COR-L47 (cell line): ENCODE measurements at regions not wholly inside any gene's neighbourhood (a gene's known extent, or its start where the extent isn't known, plus 50 kb on each side); places are given as distances from the start of the nearest gene placed in this dataset.

Experiments used
- DNase-seq: peaks from one replicate; lab custom pipeline; 2025; lab: John Stamatoyannopoulos, UW

DNA sequence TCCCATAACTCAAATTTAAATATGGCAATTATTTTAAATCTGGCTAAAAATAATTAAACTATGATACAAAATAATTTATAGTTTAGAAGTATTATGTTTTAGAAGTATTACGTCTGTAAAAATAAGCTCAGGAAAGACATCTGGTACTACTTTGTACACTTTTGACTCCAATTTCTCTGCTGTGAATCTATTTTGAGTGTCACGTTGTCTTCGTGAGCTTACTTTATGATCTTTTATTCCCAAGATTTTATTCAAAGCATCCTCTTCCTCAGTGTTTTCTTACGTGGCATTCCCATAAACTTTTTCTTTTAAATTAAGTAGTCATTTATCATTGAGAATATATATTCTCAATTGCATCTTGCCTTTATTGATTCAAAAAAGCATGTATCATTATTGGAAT lies 223.3 kb upstream of the KCNJ16 start:
- DNase-seq, result no peak

DNA sequence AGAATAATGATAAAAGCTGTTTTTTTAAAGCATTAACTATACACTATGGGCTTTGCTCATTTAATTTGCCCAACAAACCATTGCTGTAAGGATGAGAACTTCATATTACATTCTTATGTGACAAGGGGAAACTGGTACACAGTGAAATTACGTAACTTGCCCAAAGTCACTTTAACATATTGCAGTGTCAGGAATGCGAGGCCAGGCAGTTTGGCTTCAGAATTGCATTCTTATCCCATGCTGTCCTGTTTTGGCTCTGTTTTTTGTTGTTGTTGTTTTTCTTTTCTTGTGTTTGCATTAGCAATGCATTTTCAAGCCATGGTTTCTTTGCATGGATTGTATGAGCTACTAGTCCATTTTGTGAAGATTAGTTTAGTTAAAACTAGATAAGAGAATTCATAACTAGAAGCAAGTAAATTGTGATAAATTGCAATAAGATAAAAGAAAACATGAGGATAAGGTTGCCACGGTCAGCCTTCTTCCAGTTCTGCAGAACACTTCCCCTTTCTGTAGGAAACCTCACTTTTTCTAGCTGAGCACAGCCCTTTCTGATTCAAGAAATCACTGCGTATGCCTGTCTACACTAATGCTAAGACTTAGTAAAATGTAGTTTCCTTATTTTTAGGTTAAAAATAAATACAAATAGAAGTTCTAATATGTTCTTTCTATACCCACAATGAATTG lies 221.3 kb upstream of the KCNJ16 start:
- no peak for DNase-seq

DNA sequence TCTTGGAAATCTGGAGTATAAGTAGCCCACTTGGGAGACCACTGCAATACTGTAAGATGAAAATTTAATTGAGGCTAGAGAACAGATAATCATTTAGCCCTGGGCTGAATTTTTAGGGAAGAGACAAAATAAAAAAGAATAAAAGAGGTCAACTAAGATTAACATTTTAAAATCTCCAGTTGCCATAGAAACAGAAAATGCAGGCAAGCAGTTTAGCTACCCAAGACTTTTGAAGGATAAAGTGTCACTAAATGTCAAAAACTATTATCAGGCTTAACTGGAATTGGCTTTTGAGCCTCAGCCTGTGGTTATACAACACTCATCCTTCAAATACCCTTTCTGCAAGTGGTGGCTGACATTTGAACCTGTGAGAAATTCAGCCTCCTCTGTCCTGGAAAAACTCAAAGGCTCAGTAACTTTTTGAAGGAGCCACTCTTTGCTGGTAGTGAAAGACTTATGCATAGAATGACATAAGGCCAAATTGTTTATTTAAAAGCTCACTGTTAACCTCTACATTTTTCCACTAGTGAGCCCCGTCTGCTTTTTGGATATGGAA lies 220.7 kb upstream of the KCNJ16 start:
- no peak for DNase-seq

DNA sequence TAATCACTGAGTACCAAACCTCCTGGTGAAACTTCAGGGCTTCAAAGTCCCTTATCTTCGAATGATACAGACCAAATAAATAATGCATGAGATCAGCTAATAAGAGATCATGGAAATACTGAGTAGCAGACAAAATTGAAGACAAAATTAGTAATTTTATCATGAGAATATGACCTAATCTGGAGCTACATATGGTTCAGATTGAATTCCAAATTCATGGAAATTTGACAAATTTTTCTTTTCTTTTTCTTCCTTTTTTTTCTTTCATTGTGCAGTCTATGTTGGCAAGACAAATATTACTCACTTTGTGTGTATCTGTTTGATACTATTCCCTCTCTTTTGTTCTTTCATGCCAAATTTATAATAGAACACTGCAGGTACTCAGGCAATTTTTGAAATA lies 218.1 kb upstream of the KCNJ16 start:
- DNase-seq, result no peak

DNA sequence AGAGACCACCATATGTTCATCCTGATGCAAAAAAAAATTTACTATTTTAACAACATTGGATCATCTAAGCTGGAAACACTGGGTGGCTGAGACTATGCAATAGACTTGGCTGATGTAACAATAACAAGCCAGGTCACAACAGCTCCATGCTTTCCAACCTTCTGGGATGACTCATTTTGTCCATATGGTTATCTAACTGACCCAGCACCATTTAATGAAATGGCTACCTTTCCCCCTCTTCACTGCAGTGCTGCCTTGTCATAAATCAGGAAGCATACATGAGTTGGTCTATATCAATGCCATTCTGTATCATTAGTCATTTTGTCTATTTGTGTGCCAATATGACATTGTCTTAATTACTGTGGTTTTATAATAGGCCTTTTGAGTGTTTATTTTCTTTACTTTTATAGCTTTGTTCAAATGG lies 217.6 kb upstream of the KCNJ16 start:
- no peak for DNase-seq

DNA sequence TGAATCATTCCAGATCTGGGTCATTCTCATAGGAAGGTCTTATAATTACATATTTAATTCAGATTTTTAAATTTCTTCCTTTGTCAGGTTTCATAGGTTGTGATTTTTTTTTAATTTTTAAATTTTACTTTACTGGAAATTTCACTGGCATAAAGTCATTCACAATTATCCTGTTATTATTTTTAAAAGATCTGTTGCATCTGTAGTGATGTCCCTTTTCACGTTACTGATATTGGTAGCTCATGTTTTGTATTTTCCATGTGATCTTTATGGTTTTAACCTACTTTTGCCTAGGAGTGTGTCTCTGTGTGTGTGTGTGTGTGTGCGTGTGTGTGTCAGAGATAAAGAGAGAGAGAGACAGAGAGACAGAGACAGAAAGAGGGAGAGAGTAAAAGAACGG lies 216.6 kb upstream of the KCNJ16 start:
- DNase-seq, result no peak

DNA sequence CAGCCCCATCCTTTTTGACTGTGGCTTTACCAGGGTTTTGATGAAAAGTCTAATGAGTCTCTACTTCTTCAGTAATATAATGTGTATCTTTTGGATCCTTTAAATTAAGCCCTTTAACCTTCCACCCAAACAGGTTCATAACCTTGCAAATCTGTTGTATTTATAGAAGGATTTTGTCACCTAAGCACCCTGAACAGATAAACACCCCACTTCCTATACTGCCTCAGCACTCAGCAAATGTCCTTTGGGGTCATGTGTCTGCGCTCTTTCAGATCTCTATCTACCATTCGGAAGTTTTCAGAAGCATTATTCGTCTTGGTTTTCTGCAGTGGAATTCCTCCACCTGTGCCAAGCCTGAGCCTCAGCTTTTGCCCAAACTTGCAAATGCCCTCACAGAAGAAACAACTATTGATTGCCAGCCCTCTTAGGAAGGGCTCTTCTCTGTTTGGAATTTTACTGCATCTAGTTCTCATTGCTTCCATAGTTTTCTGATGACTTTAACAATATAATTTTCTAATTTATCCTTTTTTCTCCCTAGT lies 214.8 kb upstream of the KCNJ16 start:
- no peak for DNase-seq

DNA sequence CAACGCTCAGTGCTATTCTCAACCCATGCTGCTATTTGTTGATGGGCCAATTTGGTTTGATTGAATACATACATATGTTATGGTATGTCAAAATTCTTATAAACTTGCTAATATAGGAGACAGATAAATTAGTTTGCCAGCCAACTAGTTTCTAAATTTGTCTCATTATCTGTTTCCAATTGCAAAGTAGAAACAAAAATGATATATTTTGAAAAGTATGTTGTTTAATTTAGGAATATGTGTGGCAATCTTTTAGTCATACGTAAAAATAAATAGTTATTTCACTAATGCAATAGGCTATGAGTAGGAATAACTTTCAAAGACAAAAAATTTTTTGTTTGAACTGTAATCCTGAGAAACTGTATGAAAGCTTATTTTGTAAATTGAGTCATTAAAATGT lies 210.6 kb upstream of the KCNJ16 start:
- DNase-seq, result no peak

DNA sequence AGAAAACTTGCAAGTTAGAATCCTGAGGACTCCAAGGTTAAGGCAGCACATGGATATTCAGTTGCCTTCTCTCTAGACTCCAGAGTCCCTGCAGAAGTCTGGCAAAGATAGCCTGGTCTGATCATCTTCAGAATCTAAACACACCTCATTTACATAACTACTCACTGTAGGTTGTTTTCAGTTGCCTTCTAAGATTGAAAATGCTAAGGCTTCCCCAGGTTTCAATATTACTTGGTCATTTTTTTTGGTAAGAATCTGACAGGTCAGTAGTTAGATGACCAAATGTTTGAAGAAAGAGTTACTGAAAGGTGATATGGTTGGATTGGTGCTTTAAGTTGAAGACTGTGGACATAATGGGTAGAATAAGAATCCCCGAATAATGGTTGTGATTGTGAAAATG lies 205.4 kb upstream of the KCNJ16 start:
- DNase-seq, result no peak

DNA sequence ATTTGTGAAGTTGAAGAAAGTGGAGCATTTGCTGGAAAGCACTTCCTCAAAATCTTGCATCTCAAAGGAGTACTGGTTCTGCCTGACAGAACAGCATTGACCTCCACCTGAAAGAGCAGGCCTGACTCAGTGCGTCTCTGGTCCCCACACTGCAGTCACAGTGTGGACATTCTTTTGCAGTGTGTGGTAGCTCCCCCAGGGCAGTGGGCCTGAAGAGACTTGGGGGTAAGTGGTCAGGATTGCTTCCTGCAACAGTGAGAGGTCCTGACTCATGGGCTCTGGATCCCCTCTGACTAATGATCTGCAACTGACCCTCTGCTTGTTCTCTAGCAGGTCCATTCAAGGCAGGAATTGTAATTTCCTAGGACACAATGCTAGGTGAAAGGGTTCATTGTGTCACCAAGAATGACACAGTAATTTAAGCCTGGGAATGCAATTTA lies 204.9 kb upstream of the KCNJ16 start:
- DNase-seq, result no peak

DNA sequence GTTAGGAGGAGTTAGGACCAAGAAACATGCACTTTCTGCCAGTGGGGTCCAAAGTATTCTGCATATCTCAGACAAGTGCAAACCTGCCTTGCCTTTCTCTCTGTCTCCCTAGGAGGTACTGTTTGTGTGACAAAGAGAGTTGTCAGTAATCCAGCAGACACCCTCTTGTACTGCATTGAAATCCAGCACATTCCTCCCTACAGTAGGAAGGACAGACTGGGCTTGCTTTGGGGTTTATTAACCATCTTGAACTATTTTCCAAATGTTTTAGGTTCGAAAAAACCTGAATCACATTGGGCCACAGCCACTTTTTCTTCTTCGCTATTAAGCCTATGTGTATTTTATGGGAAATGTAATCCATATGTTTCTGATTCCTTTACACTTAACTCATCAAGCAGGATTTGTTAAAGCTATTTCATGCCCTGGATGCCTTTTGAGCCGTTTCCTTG lies 204.2 kb upstream of the KCNJ16 start:
- DNase-seq, result no peak

DNA sequence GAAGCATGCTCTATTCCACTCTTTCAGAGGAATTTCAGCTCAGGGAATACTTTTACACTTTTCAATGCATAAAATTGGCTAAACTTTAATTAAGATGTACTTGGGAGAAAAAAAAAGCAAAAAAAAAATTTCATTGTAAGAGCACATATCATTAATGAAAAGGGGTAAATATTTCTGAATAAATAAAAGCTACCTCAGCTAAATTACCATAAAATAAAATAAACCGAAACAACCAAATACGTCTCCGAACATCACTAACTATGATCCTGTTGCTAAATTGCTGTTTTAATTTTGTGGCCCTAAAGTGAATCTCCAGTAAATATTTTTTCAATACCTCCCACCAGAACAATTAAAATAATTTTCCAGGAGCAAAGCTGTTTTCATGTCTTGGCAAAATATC lies 203.7 kb upstream of the KCNJ16 start:
- DNase-seq, result no peak

DNA sequence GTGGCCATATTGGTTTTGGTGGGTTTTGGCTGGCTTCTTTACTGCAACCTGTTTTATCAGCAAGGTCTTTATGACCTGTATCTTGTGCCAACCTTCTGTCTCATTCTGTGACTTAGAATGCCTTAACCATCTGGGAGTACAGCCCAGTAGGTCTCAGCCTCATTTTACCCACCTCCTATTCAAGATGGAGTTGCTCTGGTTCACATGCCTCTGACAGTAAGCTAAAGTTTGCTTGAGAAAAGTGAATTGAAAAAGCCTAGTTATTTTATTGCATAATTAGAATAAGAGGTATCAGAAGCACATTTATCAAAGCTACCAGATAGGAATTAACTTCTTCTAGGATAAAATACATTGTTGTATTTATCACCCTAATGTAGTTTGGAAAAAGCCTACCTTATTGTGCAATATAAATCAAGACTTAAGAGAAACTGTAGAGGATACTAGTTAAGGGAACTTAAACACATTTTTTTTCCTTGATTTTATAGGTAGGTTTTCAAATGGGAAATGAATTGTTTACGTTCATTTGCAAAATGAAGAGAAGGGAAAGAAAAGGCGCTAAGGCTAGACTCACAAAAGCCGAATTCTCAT lies 202.3 kb upstream of the KCNJ16 start:
- no peak for DNase-seq

DNA sequence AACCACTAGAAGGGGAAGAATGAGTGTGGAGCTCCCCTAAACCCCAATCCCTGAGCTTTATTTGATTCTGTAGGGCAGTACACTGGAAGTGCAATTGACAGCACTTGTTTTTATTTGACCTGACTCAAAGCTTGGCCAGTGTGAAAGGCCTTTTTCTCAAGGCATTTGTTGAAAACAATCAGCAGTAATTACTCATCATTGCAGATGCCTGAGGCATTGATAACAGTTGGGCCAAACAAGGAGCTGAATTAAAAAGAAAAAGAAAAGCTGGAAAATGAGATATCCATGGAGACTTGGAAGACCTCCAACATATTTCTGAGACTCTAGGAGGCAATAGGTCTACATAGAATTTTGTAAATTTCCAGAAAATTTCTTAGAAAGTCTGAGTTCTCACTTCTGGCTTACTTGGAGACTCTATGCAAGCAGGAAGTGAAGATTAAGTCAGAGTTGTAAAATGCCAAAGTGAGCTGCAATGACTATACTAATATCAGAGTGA lies 200.8 kb upstream of the KCNJ16 start:
- DNase-seq, result no peak

DNA sequence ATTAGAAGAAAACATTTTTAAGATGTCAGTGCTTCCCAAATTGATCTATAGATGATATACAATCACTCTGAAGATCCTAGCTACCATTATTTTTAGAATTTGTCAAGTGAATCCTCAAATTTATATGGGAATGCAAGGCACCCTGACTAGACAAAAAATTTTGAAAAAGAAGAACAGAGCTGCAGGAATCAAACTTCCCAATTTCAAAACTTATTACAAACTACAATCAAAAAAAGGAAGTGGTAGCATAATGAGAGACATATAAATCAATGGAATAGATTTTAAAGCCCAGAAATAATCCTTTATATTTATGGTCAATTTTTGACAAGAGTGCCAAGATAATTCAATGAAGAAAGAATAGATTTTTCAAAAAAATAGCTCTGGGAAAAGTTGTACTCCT lies 198.3 kb upstream of the KCNJ16 start:
- no peak for DNase-seq

DNA sequence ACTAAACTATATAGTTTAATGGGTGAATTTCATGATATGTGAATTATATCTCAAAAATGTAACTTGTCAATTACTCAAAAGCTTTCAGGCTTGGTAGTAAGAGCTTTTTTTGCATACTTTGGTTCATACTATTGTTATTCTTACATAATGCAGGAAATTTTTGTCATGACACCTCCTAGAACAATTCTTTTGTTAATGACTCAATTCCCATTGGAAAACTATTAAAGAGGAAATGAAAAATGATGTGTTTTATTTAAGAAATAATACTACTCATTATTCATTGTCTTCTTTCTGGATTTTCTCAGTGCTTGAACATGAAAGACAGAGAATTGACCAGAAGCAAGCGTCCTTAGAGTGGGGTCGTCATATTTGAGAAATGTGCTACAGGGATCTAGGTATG lies 196.4 kb upstream of the KCNJ16 start:
- no peak for DNase-seq

DNA sequence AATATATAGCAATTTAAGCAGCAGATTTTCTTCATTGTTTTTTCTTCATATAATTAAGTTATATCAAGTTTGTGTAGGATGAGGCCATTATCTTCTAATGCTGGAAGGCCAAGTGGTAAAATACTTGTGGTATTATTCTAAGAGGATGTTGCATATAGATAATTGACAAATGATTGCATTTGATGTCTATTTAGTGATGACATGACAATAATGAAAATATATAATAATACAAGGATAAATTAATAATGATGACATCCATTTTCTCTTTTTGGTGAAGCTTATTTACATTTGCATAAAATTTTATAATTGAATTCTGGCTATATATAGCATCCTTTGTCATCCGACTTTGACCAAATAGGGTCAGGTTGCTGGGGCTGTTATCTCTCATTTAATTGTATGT lies 195.4 kb upstream of the KCNJ16 start:
- no peak for DNase-seq

DNA sequence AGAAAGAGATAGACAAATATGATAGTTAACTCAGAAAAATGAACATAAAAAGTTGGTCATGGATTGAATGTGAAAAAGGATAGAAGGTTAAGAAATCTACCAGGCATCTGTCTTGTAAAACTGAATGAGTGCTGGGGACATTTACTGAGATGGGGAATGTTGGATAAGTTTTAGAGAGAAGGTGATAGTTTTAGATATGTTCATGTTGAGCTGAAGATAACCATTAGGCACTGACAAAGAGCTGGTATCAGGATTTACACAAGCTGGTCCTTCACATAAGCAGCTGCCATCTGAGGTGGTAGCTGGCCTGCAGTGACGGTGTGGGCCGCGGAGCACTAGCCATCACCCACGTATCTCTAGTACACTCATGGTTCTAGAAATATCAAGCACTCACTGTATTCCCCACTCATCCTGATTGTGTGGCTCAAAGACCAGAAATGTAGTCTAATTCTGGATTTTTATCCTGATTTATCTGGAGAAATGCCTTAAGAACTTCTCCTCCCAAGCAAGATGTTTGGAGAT lies 194.4 kb upstream of the KCNJ16 start:
- DNase-seq, result no peak

DNA sequence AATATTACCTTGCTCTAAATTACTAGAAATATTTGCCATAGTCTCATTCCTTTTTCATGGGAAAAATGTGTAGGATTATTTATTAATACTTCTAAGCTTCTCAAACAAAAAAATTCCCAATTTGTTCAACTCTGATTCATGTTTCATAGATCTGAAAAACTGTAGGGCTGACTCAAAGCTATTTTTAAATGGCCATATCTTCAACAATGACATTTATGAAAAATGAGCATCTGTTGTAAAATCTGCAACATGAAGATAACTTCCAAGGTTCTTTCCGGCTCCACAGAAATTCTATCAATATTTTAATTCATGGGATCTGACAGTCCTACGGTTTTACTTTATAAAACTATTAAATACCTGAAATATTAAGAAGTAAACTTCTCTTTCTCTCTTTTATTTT lies 192.7 kb upstream of the KCNJ16 start:
- DNase-seq, result no peak

DNA sequence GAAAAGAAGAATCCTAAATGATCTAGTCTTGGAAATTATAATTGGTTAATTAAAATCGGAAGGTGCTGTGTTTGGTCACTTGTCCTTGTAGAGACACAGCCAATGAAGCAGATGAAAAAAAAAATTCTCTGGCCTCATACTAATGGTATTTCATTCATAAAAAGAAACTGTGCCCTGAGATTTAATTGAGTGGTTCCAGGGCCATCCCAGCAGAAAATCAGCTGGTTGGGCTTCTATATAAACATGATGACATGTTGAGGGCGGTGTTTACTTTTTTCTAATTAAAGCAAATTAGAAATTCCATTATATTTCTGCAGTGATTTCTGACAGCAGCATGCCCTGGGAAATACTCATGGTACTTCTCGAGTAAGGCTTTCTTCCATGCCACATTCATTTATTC lies 191.9 kb upstream of the KCNJ16 start:
- no peak for DNase-seq

DNA sequence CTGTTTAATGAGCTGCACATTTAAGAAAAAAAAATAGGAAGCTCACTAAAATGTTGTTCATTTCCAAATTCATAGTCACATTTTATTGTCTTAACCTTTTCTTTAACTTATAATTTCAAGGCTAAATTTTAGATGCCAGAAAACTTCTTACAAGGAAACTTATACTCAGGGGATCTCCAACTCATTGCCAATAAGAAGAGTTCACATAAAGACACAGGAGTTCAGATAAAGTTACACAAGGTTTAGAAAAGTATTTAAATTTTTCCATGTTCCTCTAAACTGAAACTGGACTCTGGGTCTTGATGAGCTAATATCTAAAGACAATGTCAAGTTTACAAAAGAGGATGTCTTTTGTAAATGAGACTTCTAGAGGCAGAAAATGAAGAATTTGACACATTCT lies 190.7 kb upstream of the KCNJ16 start:
- DNase-seq, result no peak

DNA sequence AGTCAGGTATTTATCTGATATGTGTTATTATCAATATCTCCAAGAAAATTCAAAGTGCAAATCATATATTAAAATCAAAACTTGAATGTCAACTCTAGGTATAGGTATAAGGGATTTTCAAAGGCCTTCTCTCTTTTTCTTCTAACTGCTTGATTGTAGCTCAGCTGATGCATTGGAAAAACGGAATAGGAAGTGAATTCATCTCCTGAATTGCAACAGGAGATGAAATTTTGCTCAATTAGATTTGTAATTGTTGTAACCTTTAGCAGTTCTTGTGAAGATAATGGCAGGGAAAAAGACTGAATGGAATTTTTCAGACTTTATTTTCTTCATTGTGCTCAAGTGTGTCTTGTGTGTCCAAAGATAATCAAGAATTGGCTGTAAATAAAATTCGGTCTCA lies 190.2 kb upstream of the KCNJ16 start:
- DNase-seq, result no peak

DNA sequence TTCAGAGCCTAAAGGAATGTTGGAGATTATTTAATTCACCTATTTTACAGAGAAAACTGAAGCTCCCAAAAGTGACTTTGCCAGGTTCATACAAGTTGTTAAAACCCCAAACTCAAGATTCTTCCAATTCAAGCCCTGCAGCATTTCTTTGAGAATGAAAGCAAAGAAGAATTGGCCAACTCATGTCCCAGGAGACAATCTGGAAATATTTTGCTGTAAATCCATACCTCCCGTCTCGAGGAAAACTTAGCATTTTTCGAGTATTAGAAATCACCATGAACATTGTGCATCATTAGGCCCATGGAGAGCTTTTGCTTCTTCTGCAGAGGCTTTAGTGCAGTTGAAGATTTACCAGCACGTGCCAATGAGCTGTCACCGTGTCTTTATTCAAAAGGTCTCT lies 176.4 kb upstream of the KCNJ16 start:
- no peak for DNase-seq
